GM18507 (cell line): ENCODE measurements at regions not wholly inside any gene's neighbourhood (a gene's known extent, or its start where the extent isn't known, plus 50 kb on each side); places are given as distances from the start of the nearest gene placed in this dataset.
"Not testable (repeated sequence)": the region's sequence is repeated elsewhere in the genome, so short reads cannot be mapped to it uniquely, and the experiment has no call there.

Source experiments
- DNase-seq: peaks from one replicate; pipeline ENCODE4 v3.0.0; 2011; ENCODE audit warnings: low read depth; ENCODE audit not compliant: insufficient read length; ENCODE audit errors: extremely low spot score
- FAIRE-seq: peaks from 2 replicates; lab custom pipeline; 2011; peaks lifted over from hg19 to GRCh38; lab: Jason Lieb, UNC

DNA sequence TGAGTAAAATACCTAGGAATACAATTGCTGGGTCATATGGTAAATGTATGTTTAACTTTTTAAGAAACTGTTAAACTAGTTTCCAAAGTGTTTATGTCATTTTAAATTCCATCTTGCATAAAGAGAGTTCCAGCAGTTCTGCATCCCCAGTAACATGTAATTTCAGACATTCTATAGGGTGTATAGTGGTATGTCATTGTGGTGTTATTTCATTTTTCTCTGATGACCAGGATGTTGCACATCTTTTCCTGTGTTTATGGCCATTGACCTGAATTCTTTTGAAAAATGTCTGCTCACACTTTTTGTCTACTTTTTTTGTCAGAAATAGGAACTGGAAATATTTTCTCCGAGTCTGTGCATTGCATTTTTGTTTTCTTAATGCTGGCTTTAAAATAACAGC lies 128.9 kb downstream of the TMEM200A start:
- FAIRE-seq: no peak
- no peak for DNase-seq

DNA sequence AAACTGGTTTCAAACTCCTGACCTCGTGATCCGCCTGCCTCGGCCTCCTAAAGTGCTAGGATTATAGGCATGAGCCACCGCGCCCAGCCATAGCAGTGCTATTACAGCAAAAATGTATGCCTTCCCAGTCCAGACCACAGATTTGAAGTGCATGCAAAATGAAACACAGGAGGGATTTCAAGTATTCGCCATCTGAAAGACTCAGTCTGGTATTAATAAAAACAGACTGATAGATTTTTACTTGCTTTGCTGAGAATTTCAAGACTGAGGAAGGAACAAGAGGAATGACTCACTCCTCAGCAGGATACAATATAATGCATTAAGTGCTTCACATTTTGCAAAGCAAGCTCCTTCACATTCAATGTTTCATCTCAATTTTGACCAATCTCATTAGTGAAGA lies 134.9 kb downstream of the TMEM200A start:
- DNase-seq (no peak), FAIRE-seq (no peak)

DNA sequence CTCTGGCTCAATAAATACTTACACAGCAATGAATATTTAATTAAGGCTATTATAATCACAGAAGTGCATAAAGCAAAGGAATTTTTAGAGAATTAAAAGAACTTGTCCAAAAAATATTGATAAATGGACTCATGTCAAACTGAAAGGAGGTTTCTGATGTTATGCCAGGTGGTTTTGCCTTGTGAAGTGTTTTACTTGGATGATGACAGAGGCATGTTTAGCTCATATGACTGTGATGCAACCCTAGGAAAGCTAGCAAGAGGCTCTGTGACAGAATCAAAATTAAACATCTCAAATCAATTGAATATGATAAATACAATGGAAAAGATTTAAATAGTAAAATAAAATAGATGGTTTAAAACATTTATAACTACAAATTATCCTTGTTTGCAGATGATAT lies 137.3 kb downstream of the TMEM200A start:
- DNase-seq (no peak), FAIRE-seq (no peak)

DNA sequence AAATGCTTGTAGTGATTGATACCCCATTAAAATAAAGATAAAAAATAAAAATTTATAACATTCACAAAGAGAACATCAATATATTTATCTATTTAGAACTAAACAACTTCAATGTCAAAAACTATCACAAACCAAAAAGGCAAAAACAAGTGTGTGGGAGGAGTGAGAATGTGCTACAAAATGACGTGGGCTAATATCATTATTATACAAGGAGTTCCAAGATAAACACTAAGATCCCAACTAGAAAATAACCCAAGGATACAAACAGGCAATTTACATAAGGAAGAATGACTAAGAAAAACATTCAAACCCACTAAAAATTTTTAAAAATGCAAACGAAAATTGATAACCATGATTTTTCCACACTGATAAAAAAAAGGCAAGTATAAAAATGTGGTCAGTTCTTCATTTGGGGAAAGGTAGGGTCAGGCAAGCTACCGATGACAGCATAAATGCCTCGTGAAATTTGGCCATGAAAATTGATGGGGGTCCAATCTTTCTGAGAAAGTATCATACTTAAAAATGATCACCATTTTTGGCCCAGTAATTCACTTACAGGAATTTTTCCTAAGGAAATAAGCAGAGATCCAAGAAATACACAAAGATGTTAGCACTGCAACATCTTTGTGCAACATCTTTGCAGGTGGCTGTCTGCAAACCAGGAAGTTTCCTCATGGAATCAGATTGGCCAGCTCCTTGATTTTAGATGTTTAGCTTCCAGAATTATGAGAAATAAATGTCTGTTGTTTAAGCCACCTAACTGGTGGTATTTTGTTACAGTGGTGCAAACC lies 140.2 kb downstream of the TMEM200A start:
- FAIRE-seq (no peak), DNase-seq (no peak)

DNA sequence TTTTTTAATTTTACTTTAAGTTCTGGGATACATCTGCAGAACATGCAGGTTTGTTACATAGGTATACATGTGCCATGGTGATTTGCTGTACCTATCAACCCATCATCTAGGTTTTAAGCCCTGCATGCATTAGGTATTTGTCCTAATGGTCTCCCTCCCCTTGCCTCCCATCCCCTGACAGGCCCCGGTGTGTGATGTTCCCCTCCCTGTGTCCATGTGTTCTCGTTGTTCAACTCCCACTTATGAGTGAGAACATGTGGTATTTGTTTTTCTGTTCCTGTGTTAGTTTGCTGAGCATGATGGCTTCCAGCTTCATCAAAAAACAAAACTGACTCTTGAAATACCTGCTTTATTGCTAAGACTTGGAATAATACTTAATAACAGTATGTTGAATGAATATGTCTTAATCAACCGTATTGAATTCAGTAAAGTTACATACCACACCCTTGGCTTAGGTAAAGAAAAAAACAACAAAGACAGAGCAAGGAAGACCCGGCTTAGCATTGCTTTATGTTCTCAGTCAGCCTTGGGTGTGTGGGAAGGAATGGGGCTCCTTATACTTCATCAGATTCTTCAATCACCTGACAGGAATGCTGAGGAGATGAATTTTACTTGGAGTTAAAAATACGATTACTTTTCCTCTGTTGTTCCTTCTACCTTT lies 141.3 kb downstream of the TMEM200A start:
- DNase-seq: not testable (repeated sequence)
- peak; percentile 9 for FAIRE-seq

DNA sequence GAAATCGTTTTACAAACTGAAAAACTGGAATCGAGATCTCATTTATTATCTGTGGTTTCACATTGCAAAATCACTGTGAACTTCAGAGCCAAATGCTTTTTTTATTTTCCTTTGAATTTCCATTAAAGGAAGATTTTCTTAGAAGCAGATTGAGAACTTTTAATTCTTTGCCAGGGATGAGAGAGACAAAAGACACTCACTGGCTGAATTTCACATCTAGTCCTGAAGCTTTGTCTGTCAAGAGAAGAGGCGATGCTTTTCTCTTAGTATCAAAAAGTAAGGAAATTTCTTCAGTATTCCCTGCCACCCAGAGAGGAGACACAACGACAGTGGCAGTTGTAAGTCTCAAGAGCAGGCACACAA lies 141.8 kb downstream of the TMEM200A start:
- DNase-seq: no peak
- FAIRE-seq: no peak

DNA sequence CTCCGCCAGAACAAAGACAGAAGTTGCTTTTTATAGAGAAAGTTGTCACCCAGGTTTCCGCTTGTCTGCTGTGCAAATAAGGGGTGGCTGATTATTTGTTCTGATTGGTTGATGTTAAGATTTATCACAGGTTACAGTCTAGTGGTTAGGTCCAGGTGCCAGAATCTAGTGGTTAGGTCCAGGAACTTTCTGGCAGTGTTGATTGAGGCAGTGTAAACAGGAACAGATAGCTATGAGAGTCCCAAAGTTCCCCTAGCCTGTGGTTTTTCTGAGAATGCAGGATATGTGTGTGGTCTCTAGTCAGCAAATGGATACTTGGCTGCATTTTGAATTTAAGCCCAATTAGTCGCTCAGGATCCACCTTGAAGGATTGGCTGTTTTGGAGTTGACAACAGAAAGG lies 148.0 kb downstream of the TMEM200A start:
- no peak for DNase-seq
- peak; percentile 72 for FAIRE-seq

DNA sequence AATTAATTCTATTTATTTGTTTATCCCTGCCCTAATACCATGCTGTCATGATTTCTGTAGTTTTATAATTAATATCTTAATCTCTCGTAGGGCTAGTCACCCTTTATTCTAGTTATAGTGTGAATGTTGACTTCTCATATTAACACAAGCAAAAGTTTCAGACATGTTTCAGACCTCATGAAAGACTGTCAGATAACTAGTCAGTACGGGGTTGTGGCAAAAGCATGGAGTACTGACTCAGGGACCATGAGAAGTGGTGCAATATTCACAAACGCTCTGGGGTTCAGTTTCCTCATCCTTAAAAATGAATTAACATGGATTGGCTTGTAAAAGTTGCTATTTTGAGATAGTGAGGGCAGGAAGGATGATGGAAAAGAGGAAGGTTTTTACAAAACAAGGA lies 148.9 kb downstream of the TMEM200A start:
- DNase-seq: no peak
- no peak for FAIRE-seq

DNA sequence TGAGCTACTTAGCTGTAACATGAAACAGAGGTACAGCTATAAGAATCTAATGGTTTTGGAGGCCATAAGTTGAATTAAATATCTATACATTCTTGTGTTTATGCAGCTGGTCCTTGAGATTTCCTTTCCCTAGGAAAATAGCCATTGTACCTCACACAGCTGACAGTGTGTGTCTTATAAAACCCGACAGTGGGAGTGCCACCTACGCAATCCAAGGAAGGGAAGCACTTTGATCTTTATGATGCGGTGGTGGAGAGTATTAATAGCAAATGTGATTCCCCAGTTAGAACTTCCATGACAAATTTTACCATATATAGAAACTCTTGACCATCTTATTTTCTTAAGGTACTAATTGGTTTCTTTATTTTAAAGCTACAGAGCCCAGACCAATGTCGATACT lies 149.5 kb downstream of the TMEM200A start:
- DNase-seq: no peak
- no peak for FAIRE-seq

DNA sequence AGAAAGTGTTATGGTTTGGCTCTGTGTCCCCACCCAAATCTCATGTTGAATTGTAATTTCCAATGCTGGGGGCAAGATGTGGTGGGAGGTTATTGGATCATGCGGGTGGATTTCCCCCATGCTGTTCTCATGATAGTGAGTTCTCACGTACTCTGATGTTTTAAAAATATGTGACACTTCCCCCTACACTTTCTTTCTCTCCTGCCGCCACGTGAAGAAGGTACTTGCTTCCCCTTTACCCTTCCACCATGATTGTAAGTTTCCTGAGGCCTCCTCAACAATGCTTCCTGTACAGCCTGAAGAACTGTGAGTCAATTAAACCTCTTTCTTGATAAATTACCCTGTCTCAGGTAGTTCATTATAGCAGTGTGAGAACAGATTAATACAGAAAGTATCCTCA lies 150.8 kb downstream of the TMEM200A start:
- FAIRE-seq (no peak), DNase-seq (no peak)

DNA sequence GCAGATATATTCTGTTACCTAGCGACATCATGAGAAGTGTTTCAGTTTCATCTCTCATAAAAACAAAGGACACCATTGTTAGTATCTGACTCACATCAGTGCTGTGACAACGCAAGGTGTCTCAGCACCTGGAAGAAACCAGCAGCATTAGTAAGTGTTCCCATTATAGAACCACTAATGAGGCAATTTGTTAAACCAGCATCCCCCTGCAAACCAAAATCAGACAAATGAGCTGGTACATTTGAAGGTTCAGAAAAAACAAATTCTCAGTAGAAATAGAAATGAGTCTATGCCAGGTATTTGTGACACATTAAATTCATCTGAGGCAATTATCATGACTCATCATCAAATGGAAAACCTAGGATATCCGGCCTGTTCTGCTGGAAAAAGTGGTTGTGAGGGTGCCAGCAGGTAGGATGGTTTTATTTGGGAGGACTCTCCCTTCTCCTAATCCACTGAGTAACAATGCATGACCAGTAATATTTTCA lies 151.7 kb downstream of the TMEM200A start:
- FAIRE-seq: peak; percentile 35

DNA sequence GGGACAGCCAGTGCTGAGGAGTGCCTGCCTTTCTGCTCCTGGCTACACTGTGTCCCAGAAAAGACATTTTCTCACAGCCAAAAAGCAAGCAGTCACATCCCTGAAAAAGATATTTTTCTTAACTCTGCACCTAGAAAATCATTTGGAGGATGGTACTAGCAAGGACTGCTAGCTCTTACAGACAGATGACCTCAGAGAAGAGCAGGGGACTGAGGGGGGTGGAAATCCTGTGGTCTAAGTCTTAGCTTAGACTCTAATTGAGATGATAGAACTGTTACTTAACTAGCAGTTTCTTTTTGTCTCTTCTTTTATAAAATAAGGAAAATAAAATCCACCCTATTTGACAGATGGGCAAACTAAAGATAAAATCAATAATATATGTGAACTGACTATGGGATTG lies 152.8 kb downstream of the TMEM200A start:
- no peak for DNase-seq
- FAIRE-seq: no peak

More for the DNA sequence above, 151.7 kb downstream of the TMEM200A start:
- peak; percentile 15 for DNase-seq

DNA sequence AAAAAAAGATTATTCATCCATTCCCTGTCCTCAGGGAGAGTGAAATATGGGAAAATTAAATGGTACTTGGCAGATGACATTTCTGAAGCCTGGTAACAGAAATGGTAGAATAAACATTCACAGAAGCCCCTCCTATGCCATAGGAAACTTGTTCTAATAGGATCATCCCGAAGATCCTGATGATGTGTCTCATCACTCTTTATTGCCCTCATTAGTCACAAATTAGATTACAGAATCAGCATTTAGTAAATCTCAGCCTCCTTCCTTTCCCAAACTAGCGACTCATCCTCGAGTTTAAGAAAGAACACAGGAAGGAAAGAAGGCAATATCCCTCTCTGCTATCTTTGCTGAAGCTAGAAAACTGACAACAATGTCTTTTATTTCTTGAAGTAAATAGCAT lies 154.4 kb downstream of the TMEM200A start:
- DNase-seq: no peak
- FAIRE-seq: no peak

DNA sequence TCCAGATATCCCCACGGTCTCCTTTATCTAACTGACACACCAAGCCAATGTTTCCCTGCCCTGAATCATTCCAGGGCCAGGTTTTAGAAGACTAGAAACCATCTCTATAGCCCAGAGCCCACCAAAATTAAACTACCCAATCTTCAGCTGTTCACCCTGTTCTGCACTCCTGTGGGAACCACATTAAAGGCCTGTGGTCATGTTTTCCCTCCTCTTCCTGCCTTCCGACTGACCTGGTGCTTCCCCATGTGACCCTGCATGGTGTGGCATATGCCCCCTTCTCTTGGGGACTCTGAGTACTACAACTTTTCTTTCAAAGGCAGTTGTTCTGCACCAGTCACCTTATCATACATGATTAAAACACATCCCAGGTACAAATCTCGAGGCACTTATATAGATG lies 155.0 kb downstream of the TMEM200A start:
- no peak for FAIRE-seq
- no peak for DNase-seq

DNA sequence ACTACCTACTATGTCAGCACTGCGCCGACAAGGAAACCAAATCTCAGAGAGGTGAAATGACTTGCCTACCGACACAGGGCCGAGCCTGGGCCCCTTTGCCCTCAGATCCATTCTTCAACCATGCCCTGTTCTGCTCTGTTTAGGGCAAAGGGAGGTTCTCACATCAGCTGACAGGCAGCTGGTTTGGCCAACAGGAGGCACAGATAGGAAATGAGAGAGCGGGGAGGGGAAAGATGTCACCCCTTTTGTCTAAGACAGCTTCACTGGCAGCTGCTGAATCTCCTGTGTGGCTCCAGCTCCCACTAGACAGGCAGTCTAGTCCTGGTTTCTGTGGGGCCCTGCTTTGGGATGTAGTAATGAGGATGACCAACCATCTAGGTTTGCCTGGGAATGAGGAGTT lies 158.7 kb downstream of the TMEM200A start:
- no peak for FAIRE-seq
- DNase-seq: no peak

DNA sequence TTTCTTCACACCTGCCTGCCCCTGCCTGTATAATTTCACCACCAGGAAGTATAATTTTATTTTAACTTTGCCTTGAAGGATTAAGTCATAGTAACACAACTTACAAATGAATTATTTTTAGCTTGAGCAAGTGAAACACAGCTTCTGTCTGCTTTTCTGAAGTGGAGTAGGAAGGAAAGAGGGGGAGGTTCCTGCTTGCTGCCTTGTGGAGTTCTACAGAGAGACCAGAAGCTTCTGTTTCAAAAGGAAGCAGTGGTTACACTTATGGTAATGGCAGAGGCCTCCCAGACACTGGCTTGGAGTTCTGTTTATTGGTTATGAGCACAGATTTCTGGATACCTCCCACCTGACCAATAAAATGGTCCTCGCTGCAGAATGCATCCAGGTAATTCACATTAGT lies 159.6 kb downstream of the TMEM200A start:
- peak; percentile 79 for FAIRE-seq
- DNase-seq: no peak

DNA sequence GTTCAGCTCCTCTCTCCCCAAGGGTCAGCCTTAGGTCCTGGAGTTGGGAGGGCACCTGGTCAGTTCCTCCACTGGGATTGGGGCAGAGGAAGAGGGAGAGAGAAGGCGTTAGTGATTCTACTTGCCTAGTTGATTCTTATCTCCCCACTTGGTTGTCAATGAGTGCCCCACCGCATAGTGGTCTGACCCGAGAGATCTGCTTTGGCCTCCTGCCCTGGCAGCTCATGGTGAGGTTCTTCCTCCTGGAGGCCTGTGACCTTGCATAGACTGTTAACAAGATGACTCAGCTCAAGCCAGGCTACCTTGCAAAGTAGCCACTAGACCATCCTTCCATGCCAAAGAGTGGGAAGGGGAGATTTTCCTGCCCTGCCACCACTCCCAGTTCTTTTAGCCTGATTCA lies 160.6 kb downstream of the TMEM200A start:
- peak; percentile 62 for FAIRE-seq
- no peak for DNase-seq

DNA sequence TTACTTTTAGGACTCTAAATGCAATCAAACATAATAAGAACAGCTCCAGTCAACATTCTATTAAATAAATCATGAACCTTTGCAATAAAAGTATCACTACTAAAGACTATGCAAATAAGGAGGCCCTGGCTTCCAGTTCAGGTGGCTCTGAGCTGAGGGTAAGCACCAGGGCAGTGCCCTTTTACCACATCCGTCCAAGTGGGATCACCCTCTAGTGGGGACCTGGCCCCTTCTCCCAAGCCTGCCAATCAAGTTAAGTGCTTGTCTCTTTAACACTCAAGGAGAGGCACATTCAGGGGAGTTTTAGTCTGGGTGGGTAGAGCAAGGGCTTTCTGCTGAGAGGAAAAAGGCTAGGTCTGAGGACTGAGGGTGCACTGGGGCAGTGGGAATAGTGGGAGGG lies 161.4 kb downstream of the TMEM200A start:
- FAIRE-seq (no peak), DNase-seq (no peak)

DNA sequence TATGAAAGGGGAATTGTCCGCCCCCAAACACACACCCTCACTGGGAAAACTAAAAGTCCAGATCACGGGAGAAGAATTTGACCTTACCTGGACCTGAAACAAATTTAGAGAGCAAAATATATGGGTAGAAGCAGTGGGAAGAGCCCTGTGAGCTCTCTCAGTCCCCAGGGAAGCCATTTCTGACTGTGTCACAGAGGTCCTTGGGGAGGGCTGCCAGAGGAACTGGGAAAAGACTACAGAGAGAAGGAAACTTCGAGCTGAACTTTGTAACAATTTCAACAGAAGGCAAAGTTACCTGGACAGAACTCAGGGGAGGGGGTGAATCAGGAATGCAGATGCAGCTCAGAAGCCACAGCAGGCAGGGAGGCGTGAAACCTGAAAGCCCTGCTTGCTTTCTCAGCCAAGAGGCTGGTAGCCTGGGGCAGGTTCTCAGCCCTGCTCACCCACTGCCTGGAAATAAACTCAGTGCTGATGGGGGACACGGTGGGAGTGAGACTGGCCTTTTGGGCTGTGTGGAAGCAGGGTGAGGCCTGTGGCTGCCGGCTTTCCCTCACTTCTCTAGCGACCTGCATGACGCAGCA lies 163.8 kb downstream of the TMEM200A start:
- FAIRE-seq: no peak

DNA sequence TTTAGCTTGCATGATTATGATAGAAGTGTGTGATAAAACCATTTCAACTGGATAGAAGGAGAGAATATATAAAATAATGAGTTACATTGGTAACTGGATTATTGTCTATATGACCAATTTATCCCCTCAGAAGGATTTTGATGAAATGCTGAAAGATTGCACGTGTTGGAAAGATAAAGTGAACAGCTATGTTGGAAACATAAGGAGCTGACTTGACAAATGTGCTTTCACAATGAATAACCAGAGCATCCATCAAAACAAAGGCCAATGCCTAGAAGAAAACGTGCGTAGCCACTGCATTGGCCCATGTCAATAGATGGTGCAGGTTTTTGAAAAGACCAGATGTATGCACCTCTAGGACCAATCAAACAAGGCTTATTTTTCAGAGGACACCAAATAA lies 168.8 kb downstream of the TMEM200A start:
- FAIRE-seq: no peak
- DNase-seq: no peak

More for the DNA sequence above, 163.8 kb downstream of the TMEM200A start:
- no peak for DNase-seq

DNA sequence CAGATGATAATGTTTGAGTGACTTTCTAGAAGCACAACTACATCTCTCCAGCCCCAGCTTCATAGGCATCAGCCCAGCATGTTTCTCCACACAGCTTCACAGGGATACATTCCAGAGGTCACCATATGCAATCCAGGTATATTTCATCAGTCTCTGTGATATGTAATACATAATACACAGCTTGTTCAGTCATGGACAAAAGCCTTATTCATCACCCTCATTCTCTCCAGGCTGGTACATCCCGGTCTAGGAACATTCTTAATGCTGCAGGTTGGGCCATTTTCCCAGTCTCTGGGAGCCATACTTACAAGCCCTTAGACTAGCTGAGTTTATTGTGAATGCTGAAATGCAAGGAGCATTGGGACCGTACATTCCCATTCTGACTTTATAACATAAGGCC lies 169.4 kb downstream of the TMEM200A start:
- no peak for FAIRE-seq
- DNase-seq: no peak
